NCI-H146 (cell line): ENCODE measurements at regions not wholly inside any gene's neighbourhood (a gene's known extent, or its start where the extent isn't known, plus 50 kb on each side); places are given as distances from the start of the nearest gene placed in this dataset.

Experiments used
- DNase-seq: peaks from one replicate; lab custom pipeline; 2025; lab: John Stamatoyannopoulos, UW

DNA sequence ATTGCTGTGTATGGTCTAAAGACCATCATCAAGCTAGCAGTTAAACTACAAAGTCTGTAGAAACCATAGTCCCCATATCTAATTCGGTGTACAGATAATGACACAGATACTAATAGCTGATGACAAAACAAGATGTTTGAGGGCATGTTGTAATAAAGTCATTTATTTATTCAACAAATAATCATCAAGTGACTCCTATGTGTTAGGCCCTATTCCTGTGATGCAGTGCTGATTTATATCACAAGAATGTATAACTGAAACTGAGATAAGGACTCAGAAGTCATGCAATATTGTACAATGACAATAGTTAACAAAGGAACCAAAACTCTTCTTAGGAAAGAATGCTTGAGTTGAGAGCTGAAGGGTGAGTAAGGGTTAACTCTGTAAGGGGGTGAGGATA, 315.0 kb upstream of the NR3C2 start:
- DNase-seq = no peak

DNA sequence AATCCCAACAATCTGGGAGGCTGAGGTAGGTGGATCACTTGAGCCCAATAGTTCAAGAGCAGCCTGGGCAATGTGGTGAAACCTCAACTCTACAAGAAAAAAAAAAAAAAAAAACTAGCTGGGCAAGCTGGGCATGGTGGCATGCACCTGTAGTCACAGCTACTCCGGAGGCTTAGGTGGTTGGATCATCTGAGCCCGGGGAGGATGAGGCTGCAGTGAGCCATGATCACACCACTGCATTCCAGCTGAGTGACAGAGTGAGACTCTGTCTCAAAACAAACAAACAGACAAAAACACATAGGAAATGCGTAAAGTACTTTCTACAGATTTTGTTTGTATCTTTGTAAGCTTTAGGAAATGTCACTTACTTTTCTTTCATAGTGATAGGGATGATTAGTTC, 307.2 kb upstream of the NR3C2 start:
- DNase-seq = no peak

DNA sequence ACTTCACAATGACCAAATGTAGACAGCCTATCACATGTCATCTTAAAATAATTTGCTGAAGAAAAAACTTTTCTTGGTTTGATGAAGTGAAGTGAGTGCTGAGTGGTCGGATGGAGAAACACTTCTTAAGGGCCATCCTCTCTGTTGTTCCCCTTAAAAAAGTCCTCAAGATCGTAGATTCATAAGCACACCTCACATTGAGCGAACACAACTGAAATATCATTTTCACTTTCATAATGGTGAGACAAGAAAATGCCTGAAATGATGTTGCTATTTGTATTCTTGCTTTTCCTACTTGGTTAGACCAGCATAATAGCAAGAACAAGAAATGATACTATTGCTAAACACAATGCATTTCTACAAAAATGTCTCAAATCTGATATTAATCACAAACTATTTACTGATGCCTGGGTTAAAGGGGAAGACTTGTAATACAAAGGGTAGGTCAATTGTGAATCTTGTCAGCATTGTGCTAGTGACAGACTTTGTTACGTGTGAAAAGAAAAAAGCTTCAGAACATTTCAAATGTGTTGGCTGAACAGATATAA, 305.6 kb upstream of the NR3C2 start:
- no peak for DNase-seq

DNA sequence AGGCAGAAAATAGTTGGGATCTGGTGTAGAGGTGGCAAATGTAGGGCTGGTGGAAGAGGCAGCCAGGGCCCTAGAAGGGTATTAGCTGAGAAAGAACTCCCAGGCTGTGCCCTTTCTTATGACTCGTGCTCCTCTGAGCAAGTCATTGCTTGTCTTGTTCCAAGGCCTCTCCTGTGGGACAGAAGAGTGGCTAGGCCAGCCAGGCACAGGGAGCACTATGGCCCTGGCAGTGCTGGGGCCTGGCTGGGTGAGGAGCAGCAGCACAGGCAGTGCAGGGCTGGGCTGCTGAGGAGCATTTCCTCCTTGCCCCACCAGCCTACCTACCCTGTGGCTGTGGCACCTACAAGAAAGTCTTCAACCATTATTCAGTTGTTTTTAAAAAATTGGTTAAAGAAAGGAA, 298.5 kb upstream of the NR3C2 start:
- no peak for DNase-seq

DNA sequence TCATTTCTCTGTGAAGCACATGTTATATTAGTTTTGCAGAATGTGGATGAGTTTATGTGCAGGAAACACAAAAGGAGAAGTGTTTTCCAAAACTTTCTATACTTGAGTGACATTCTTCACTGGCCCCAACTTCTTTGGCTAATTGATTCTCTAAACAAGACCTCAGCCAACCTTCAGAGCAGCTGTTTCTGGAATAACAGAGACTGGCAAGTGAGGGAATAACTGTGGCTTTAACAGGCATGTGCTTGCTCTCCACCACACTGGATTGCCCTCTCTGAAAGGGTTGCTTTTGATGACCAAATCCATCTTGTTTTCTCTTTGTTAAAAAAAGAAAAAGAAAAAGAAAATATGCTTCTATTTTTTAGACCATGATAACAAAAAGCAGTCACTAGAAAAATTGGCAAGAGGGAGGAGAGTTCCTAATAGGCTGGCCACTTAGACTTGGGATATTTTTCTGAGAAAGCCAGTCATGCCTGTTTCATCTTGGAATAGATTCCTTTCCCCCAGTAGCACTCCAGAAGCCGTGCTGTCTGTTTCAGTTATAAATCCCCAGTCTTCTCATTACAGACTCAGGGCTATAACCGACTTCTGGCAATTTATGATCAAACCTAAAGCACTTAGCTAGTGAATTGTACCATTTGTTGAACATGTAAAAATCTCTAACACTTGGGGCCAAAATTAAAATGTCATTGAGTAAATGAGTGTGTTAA, 295.0 kb upstream of the NR3C2 start:
- DNase-seq = no peak

DNA sequence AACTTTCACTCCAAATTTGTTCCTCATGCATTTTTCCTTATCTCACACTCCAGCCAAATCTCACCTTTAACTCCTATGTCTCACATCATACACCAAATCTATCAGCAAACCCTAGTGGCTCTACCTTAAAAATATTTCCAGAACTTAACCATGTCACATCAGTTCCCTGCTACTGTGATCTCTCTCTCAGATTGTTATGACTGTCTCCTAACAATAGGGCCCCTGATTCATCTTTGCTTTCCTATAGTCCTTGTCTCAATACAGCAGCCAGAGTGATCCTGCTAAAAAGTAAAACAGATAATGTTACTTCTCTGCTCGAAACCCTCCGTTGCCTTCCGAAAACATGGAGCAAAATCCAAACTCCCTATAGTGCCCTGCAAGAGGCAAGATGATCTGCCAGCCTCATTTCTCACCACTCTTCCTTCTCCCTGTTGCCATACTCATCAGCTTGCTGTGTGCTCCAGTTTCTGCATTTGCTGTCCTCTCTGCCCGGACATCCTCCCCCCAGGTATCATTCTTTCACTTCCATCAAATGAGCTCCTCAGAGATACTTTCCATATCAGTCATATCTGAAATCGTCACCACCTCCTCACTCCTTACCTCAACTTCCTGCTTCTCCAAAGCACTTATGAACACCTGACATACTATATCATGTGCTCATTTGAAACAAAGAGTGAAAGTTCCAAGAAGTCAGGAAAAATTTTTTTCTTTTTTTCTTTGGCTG, 293.4 kb upstream of the NR3C2 start:
- no peak for DNase-seq

DNA sequence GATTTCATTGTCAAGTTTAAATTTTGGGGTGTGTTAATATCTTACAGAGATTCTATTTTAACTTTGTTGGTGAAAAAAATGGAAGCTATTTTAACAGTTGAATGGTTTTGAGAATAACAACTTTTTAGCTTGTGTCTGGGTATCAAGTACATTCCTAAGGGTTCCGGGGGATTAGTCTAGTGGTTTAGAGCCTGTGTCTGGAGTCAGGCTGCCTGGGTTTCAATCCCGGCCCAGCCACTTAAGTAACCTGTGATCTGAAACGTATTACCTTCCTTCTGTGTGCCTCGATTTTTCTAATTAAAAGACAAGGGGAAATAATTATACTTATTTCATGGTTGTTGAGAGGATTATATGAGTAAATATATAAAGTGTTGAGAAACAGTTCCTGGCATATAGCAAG, 288.6 kb upstream of the NR3C2 start:
- no peak for DNase-seq

DNA sequence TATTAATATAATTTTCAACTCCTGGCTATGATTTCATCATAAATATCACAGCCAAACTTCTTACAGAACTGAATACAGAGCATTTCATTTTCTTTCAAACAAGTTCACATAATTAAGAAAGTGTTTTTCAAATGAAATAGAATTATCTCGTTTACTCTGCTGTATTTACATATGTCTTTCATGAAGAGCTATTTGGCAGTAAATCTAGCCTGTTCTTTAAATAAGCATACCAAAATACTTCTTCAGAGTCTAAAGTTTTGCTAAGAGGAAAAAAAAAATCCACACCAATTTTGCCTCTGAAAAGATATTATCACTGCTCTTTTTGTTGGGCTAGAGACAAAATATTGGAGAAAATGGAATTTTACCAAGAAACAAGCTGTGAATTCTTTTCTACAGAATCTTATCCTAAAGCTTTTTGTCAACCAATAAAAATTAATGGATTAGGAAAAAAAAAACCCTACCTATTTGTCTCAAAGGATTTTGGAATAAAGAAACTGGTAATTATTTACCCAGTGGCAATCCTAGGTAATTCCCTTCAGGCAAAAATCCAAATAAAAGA, 287.9 kb upstream of the NR3C2 start:
- no peak for DNase-seq

DNA sequence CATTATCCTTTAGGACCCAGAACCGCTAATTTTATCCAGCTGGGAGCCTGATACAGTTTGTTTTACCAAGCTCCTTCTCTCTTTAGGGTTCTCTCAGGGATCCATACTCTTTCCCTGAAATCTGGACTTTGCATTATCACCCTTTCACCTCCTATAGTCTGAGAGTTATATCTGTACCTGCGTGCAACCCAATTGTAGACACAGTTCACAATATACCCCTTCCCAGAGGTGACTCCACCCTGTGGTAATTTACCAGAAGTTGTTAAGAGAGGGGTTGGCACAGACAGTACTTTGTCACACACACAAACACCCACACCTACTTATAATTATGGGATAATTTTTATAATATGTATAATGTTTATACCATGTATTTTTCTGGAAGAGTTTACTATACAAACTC, 275.8 kb upstream of the NR3C2 start:
- no peak for DNase-seq

DNA sequence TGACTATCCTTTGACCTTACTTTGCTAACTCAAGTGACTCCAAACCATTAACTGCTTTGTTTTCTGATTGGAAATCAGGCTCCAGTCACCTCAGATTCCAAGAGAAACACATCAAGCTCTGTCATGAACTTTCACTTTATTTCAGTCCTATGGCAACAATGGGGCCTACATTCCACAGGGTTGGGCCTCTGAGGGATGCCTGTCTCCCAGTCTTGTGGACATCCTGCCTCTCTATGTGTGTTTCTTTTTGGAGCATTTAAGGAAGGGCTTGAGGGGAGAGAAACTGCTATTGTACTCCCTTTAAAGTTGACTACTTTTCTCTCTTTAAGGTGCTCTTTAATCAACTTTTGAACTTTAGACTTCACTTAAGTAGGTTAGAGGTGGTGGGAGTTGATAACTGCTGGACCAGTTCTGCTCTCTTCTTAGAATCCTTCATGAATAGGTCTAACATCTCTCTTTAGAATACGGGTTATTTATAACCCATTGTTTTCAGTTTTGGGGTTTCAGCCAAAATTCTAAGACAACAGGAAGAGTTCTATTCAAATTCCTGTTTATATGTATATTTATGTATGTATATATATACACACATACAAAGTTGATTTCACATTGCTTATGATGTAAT, 274.3 kb upstream of the NR3C2 start:
- DNase-seq = no peak

DNA sequence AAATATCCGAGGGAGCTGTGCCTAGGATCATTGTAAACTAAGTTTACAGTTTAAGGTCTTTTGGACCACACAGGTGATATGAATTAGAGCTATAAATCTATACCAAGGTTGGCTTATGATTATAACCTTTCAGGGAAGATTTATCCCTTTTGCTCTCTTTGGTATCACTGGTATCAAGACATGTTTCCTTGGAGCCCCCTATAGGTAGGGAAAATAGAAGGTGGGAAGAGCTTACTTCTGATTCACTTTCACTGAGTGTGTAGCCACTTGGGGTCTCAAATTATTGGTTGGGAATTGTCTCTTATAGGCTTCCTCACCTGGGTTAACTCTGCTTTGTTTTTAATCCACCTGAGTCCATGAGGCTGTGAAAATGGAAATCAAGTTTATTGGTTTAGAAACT, 262.1 kb upstream of the NR3C2 start:
- no peak for DNase-seq

DNA sequence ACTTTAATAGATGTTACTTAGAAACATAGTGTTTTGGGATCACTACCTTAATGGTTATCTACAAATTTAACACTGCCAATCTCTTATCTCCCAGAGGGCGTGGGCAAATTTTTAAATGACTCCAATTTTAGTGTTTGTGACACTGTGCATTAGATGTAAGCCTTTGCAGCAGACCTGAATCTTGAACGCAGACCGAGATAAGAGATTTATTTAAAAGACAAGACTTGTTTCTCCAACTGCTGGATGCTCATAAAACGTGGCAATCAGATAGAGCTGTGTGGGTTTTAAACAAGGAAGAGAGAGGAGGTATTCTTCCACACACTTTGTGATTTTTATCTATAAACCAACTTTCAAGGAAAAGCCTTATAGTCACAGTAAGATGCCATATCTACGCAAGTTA, 252.5 kb upstream of the NR3C2 start:
- DNase-seq = no peak

DNA sequence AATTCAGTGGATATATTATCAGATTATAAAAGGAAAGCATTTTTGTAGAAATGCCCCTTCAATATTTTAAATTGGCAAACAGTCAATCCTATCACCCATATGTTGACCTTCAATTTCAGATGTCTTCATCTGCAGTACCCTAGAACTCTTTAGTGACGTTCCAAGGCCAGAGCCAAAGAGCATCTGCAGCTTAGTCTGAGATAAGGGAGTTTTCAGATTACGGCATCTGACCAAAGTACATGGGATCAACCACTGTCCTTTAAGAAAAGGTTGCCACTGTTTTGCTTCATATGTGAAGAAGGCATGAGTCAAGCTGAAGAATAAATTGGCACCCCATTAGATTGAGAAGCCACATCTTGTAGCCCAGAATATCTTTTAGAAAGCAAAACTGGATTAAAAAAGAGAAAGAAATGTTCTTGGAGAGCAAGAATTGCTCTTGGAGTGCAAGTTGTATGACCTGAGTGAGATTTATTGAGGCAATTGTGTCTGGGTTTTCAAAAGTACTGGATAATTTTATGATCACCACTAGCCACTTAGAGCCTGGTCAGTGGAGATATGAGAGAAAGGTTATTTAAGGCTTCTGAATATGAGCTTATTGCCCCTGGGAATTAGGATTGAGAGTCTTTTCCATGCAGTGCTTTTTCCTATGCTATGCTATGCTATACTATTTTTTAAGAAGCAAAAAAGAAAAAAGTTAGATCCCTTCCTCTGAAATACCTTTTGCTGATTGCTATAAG, 251.9 kb upstream of the NR3C2 start:
- no peak for DNase-seq

DNA sequence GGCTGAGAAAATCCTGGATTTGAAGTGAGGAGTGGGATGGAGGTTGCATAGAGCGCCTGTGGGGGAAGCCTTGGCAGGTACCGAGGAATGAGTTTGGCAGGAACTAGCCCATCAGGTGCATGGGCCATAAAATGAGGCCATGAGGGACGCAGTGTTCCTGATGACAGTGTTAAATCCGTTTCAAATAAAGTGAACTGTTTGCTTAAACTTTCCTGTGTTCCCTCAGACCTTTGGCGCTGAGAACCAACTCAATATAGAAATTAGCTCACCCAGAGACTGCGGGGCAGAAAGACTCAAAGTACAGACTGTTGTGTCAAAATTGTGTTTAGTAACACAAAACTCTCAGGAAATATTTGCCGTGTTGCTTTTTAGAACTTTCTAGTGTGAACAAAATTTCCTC, 250.0 kb upstream of the NR3C2 start:
- no peak for DNase-seq

DNA sequence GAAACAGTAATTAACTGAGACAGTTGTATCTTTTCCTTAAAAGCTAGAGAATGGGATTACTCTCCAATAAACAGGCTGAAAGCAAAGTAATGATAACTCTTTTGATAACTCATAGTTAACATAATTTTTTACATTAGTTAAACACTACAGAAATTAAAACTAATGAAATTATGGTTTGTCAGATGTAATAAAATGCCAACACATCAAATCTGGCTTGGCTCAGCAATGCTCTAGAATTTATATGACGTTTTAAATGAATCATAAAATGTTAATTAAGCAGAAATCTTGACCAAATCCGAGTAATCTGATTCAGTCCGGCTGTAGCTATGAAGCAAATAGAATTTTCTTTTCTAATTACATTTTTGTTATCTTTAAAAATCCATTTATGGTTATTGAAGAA, 244.2 kb upstream of the NR3C2 start:
- no peak for DNase-seq

DNA sequence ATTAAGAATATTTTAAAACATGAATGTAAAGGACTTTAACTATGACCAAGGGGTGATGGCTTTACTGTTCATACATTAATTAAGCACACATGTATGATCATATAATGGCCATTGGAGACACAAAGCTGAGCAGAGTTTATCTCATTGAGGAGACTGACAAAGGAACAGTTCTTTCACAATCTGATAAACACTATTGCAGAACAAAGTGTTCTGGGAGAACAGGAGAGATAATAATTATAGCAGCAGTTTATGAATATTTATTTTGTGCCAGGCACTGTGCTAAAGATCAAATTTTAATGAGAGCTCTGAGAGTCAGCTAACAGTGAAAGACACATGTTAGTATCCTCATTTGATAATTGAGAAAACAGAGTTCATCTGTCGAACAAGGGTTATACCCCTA, 242.4 kb upstream of the NR3C2 start:
- no peak for DNase-seq

DNA sequence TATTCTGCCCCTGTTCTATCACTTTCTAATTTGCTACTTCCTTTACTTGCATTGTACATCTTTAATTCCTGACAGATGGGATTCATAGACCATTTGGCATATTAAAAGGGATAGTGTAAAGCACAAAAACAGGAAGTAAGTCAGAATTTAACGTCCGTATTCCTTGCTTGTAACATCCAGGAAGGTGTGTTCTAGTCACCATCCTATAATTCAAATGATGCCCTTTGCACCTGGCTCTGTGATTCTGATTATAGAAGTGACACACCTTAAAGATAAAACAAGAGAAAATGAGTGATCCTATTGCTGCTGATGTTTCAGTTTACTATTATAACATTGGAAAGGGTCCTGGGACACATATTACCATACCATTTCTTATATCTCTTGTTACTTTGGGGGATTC, 238.7 kb upstream of the NR3C2 start:
- no peak for DNase-seq

DNA sequence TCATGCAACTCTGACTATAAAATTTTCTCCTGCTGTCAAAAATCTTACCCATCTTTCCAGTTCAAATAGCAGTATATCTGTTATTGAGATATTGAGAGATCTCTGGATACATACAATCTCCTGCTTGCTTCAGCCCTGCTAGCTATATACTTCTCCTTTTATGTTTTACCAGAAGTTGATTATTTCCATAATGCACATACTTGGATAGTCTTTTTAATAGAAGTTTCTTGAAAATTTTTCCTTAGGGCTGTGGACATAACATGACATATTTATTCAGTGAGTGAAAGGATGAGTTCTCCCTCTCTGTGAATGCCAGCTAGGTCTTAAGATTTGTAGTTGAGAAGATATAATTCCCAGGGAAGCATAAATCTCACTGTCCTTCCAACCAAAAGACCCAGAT, 234.1 kb upstream of the NR3C2 start:
- no peak for DNase-seq

DNA sequence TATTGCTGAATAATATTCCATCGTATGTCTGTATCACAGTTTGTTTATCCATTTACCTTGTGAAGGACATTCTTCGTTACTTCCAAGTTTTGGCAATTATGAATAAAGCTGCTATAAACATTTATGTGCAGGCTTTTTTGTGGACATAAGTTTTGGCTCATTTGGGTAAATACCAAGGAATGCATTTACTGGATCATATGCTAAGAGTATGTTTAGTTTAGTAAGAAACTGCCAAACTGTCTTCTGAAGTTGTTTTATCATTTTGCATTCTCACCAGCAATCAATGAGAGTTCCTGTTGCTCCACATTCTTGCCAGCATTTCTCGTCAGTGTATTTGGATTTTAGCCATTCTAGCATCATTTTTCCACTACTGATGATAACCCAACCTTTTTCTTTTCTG, 232.7 kb upstream of the NR3C2 start:
- no peak for DNase-seq

DNA sequence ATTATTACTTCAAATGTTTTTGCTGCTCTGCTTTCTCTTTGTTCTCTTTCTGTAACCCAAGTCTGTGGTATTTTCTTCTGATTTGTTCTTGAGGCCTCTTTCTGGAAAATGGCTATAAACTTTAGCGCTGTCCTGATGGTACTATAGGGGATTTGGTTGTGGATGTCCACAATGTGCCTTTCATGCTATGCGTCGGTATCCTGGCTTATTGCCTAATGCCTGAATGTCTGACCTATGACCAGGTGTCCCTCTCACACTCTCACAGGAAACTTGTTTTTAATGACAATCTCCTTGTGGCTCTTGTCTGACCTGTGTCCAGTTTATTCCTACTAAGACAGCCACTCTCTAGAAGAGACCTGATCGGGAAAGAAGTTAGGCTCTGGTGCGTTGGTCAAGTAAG, 222.4 kb upstream of the NR3C2 start:
- DNase-seq = no peak

DNA sequence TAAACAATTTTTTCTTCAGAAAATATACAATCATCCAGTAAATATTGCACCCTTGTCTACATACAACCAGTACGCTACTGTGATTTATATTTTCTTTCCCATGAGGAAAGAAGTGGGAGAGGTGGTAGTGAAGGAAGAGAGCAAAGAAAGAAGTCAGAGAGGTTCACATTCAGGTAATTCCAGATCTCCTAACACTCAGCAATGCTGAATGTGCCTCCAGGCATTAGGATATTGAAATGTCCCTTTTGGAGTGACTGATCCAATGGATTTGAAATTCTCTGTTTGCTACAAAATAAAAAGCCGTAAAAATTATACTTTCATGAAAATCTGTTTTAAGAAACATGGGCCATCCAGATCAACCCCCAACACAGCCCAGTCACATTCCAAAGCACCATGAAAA, 211.9 kb upstream of the NR3C2 start:
- DNase-seq = no peak

DNA sequence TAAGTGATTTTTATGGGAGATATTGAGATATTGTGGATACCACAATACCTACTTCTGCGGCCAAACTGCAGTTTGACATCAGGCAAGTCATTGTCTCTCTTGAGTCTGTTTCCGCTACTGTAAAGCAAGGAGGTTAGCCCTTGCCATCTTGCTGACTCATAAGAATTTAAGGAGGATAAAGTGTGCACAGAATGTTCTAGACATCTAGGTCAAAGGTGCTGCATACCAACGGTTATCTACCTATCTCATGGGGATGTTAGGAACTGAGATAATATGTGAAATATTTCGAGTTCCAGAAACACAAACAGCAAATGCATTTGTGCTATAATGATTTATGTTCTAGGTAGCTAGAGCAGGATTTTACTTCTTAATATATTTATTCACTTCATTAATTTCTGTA, 211.5 kb upstream of the NR3C2 start:
- DNase-seq = no peak
